GM18508 (cell line): ENCODE measurements at regions not wholly inside any gene's neighbourhood (a gene's known extent, or its start where the extent isn't known, plus 50 kb on each side); places are given as distances from the start of the nearest gene placed in this dataset.
"Not testable (repeated sequence)": the region's sequence is repeated elsewhere in the genome, so short reads cannot be mapped to it uniquely, and the experiment has no call there.

Experiments
- ATAC-seq: cut with Tn5 transposase; IDR thresholded peaks from one replicate; pipeline ENCODE4 v1.9.1; 2021; ENCODE audit warnings: moderate number of reproducible peaks; ENCODE audit not compliant: insufficient read depth, unreplicated experiment

DNA sequence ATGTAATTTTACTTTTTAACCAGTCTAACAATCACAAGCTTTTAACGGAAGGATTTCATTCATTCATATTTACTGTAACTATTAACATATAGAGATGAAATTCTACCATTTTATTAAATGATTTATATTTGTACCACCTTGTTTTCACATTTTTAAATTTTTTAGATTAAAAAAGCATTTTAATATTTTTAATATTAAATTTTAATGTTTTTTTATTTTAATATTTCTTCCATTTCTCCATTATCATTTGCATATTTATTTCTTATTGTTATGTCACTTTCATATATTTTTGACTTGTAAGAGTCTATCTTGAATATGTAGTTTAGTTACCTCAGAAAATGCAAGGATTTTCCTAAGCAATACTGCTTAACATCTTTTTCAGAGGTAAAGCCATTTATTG, 1034.0 kb upstream of the PTPRD start:
- no peak for ATAC-seq

DNA sequence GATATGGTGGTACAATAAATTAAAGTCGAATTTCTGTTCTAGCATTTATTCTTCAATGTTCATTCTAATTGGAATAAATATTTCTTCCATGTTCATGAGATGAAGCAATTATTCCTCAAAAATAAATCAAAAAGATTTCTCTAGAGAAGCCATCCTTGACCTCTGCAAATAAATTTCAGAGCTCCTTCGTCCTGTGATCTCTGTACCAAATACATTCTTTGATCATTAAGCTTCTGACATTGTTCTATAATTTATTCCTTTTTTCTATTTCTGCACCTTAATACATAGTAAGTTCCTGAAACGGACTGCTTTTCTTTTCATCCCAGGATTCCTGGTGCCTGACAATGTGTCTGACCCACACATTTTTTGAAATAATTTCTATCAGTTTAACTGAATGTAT, 1039.3 kb upstream of the TYRP1 start:
- ATAC-seq = no peak

GRCh38 chr9:11663913-11664312, 1029.3 kb upstream of the TYRP1 start:
- no peak for ATAC-seq

GRCh38 chr9:11676821-11677220, 1016.4 kb upstream of the TYRP1 start:
- no peak for ATAC-seq

- no peak for ATAC-seq
These were observed 1006.5 kb upstream of the TYRP1 start for GRCh38 chr9:11686733-11687132.

- ATAC-seq = no peak
These were observed 996.1 kb upstream of the TYRP1 start for GRCh38 chr9:11697126-11697525.

DNA sequence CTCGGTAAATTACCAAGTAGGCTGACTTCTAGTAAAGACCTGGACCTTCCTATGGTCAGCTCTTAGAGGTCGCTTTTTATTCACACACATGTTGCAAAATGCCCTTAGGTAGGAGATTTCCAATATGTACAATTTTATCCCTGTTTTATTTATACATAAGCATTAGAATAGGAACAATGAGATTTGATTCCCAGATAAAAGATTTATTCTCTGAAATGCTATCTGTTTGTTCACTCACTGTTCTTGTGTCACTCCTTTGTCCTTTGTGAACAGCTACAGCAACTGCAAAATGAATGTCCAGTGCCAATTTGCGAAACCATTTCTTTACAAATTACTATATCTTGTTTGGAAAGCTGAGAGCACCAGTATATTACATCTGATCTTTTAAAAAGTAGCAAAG, 991.5 kb upstream of the TYRP1 start:
- no peak for ATAC-seq

GRCh38 chr9:11702548-11702947, 990.6 kb upstream of the TYRP1 start:
- no peak for ATAC-seq

DNA sequence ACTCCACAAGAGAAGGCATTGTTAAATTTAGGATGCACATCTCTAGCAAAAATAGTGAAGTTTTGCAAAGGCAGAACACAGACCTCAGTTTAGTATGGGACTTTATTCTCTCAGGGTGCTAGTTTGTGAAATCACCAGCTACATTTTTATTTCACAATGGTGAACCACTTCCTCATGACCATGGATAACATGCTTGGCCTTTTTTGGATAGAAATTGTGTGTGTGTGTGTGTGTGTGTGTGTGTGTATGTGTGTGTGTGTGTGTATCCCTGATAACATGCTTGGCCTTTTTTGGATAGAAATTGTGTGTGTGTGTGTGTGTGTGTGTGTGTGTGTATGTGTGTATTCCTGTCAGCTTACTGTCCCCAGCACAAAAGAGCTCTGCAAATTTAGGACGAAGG, 989.0 kb upstream of the TYRP1 start:
- not testable (repeated sequence) for ATAC-seq

DNA sequence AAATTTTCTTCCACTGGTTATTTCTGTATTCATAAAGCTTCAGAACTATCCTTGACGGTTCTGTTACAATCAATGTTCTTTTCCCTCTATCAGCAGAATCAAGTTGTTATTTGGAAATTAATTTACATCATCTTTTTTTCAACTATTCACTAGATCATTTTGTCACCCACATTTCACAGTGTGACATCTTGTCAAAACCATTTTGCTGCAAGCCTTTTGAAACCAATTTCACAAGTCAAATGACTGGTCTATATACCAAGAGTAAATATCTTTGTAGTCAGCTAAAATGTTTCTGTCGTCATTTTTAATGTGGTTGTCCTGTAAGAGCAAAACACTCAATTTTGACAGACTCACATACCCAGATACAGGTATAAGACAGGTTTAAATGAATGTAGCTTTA, 984.3 kb upstream of the TYRP1 start:
- no peak for ATAC-seq

DNA sequence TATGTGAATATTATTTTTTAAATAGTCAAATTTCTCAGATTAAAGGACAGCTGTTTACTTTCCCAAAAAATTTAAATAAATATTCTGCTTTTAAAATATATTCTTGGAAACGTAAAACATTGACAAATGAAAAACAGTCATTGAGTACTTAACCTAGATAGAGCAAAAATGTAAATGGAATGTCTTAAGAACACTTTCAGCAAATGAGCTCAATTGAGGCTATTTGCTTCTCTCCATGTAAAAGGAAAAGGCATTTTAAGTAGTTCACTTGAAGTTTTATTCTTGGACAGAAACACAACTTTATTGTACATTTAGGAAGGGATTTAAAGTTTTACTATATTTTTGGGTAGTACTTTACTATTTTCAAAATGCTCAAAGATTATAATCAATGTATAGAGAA, 983.6 kb upstream of the TYRP1 start:
- no peak for ATAC-seq

GRCh38 chr9:11713077-11713476, 980.1 kb upstream of the TYRP1 start:
- no peak for ATAC-seq

DNA sequence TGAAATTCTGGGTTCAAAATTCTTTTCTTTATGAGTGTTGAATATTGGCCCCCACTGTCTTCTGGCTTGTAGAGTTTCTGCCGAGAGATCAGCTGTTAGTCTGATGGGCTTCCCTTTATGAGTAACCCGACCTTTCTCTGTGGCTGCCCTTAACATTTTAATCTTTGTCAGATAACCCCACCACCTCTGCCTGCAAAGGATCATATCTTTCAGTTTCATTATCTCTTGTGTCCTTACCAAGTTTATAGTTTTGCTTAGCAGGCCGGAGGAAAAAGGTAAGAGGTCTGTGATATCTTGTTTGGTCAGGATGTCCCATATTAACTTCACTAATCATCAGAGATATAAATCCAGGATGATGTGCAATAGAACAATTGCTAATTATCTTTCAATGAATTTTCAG, 970.2 kb upstream of the TYRP1 start:
- no peak for ATAC-seq

- no peak for ATAC-seq
These were observed 966.5 kb upstream of the TYRP1 start for GRCh38 chr9:11726659-11727058.

DNA sequence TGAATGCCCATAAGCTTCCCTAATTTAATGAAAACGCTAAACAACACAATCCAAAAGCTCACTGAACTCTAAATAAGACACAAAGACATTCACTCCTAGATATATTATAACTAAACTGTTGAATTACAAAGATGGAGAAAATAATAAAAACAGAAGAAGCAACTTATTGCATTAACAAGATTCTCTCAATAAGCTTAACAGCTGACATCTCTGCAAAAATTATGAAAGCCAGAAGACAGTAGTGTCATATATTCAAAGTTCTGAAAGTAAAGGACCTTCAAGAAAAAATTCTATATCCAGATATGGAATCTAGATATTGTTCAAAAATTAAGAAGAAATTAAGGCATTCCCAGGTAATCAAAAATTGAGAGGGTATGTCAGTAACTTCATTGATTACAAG, 957.8 kb upstream of the TYRP1 start:
- no peak for ATAC-seq

DNA sequence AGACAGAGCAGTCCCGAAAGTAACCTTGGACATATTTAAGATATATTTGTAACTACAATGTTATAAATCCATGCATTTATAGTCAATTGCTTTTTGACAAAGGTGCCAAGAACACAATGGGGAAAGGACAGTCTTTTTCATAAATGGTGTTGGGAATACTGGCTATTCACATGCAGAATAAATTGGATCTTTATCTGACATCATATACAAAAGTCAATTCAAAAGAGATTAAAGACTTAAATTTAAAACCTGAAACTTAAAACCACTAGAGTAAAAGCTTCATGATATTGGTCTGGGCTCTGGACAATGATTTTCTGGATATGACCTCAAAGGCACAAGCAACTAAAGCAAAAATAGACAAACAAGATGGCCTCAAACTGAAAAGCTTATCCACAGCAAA, 950.7 kb upstream of the TYRP1 start:
- no peak for ATAC-seq

- no peak for ATAC-seq
These were observed 949.8 kb upstream of the TYRP1 start for GRCh38 chr9:11743356-11743755.

DNA sequence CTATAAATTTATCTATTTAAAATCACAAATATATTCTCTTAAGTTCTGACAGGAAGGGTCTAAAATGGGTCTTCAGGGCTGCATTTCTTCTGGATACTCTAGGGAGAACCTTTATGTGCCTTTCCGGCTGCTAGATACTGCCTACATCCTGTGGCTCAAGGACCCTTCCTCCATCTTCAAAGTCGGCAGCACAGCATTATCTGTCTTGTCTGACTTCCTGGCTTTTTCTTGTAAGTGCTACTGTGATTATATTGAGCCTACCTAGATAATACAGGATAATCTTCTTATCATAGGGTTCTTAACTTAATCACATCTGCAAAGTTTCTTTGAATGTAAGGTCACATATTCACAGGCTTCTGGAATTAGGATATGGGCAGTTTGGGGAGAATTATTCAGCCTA, 943.8 kb upstream of the TYRP1 start:
- no peak for ATAC-seq

GRCh38 chr9:11755951-11756350, 937.2 kb upstream of the TYRP1 start:
- ATAC-seq = no peak

DNA sequence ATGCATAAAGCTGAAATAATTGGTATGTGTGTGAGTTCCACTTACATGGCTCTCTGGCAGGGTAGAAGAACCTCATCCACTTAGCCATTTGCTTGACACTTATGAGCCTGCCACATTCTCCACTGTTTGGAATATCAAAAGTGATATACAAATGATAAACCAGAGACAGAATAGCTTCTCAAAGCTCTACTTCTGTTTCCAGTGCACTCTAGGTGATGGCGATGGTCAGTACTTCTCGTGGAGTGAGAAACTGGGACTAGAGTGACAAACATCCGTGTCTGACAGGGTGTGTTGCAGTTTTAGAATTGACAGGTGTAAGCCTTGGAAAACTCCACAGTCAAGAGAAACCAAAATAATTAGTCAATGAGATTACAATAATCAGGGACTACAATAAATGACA, 935.8 kb upstream of the TYRP1 start:
- ATAC-seq = no peak

DNA sequence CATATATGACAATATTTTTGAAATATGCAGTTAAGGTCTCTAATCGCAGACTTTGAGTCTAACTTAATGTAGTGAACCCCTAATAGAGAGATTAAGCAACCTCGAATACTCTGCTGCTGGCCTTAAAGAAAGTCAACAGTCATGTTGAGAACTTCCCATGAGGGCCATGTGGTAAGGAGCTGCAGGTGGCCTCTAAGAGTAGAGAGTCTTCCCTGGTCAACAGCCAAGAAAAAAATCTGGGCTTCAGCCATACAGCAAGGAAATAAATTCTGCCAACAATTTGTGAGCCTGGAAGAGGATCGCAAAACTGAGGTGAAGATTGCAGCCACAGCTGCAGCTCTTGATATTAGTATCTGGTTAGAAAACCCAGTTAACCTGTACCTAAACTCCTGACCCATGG, 935.2 kb upstream of the TYRP1 start:
- no peak for ATAC-seq

GRCh38 chr9:11779971-11780370, 913.2 kb upstream of the TYRP1 start:
- no peak for ATAC-seq

DNA sequence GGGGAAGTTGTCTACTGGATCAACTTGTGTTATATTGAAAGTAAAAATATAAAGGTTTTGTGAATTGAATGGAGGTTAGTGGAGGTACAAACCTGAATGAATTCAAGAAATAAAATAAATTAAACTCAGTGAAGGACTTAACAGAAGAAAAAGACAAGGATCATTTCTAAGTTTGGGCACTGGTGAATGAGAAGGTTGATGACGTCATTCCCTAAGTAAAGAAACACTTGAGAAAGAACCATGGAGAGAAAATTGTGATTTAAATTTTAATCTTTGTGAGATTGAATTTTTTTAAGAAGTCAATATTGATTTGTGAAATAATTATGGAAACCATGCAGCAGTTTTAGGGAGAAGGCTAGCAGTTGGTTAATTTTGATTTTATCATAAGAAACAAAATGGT, 900.3 kb upstream of the TYRP1 start:
- no peak for ATAC-seq
